OCI-LY7 (cell line): ENCODE measurements at regions not wholly inside any gene's neighbourhood (a gene's known extent, or its start where the extent isn't known, plus 50 kb on each side); places are given as distances from the start of the nearest gene placed in this dataset.

Experiments used
- CTCF ChIP-seq: fragments of 200-600 bp; sonication (generic); conservative IDR thresholded peaks from 2 replicates; pipeline ENCODE4 v1.5.1; 2014; ENCODE audit warnings: mild to moderate bottlenecking, antibody characterized with exemption, low read length, moderate library complexity, mixed read lengths
- EZH2phosphoT487 ChIP-seq: fragments of 200-600 bp; sonication (generic); IDR thresholded peaks from 2 replicates; pipeline ENCODE4 v1.6.1; 2018; ENCODE audit warnings: low read depth, borderline replicate concordance, mild to moderate bottlenecking, mixed run types, antibody characterized with exemption, low read length, moderate library complexity, mixed read lengths

DNA sequence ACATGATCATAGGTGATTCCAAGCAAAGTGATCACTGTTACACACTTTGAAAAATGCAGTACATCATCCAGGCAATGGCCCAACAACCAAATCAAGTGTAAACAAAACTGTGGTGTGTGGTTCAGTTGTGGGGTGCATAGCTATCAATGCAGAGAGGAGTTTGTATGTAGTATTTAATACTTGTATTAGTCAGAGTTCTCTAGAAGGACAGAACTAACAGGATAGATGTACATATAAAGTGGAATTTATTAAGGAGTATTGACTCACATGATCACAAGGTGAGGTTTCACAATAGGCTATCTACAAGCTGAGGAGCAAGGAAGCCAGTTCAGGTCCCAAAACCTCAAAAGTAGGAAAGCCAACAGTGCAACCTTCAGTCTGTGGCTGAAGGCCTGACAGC, 249.3 kb upstream of the HTR2A start:
- TF ChIP-seq CTCF (no peak), EZH2phosphoT487 (no peak)
